ENCODE measurements at regions not wholly inside any gene's neighbourhood (a gene's known extent, or its start where the extent isn't known, plus 50 kb on each side); places are given as distances from the start of the nearest gene placed in this dataset.

GRCh38 chr2:196318517-196319377 is 147.4 kb upstream of the STK17B start:
- Histone ChIP-seq H3K9ac (ENCODE audit: insufficient read depth in 1 of 2, low read depth in 2 of 2, low read length in 2 of 2) (no peak overlapping the region), H3K4me2 (ENCODE audit: insufficient read depth, low read length) (no peak overlapping the region), H3K79me2 (ENCODE audit: control insufficient read depth, insufficient read depth, low read length) (no peaks in the 10 kb centered on the region), H3K9me1 (ENCODE audit: control insufficient read depth, insufficient read depth, low read length) (no peaks in the 10 kb centered on the region), H4K20me1 (replicated peaks; ENCODE audit: control insufficient read depth, insufficient read depth, low read length) (no peaks in the 10 kb centered on the region), H3K36me3 (ENCODE audit: control insufficient read depth, insufficient read depth, low read length) (no peaks in the 10 kb centered on the region), H2AFZ (ENCODE audit: low read depth, low read length) (no peak overlapping the region), H3K27me3 (ENCODE audit: control insufficient read depth in 2 of 2, insufficient read depth in 2 of 2, low read length in 2 of 2) (no peaks in the 10 kb centered on the region), H3K9me3 (replicated peaks; ENCODE audit: control insufficient read depth, insufficient read depth, low read depth, low read length) (no peaks in the 10 kb centered on the region), H3K27ac (ENCODE audit: extremely low read depth, low read depth, low read length) (no peak overlapping the region), H3K4me1 (replicated peaks in 1 of 2; ENCODE audit: control insufficient read depth in 2 of 2, insufficient read depth in 2 of 2, low read length in 2 of 2) (peaks cover 0 to 4% of the 10 kb centered on the region in 2 experiments; a peak in 1 of 5 replicates), H3K4me3 (no peak overlapping the region)
- intact Hi-C loops (cut with micrococcal nuclease) (no loop called here), in situ Hi-C loops (cut with MboI) (no loop called here)
- 68% methylated on average over 15 of the region's 24 CpGs for WGBS (ENCODE audit: insufficient coverage, low coverage, missing lambda C conversion rate)
- BruUV-seq (replicated peaks) = no TSS peak
- FAIRE-seq (no peak), DNase-seq (ENCODE audit: extremely low read depth in 1 of 4, low spot score in 3 of 4) (no peak), ATAC-seq (no peak; the same call in 2 of the 3 replicates)
- POLR2A ChIA-PET = no interaction called here
- CTCF ChIA-PET (ENCODE audit: low intra/inter-chr PET ratio) = no interaction called here
- TF ChIP-seq ZSCAN32 (CRISPR knock-in tag; IDR thresholded peaks at IDR 0.05) (no peak), ZBTB43 (CRISPR knock-in tag; IDR thresholded peaks at IDR 0.05) (no peak), SOX6 (IDR thresholded peaks at IDR 0.05) (no peak), KLF13 (tag; IDR thresholded peaks at IDR 0.05; ENCODE audit: borderline replicate concordance, low read depth) (no peak), ZNF551 (CRISPR knock-in tag; IDR thresholded peaks at IDR 0.05) (no peak), JUND (IDR thresholded peaks at IDR 0.05; ENCODE audit: borderline replicate concordance, low read depth, low read length) (no peak), JUND (tag; IDR thresholded peaks at IDR 0.05; ENCODE audit: borderline replicate concordance, low read depth, low read length) (no peak), KDM1A (IDR thresholded peaks at IDR 0.05) (no peak), ETV5 (CRISPR knock-in tag; IDR thresholded peaks at IDR 0.05; ENCODE audit: low read depth) (no peak), MTF1 (CRISPR knock-in tag; IDR thresholded peaks at IDR 0.05; ENCODE audit: borderline replicate concordance) (no peak)
- TF ChIP-seq, protein P1, sequence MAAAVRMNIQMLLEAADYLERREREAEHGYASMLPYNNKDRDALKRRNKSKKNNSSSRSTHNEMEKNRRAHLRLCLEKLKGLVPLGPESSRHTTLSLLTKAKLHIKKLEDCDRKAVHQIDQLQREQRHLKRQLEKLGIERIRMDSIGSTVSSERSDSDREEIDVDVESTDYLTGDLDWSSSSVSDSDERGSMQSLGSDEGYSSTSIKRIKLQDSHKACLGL (CRISPR knock-in tag; IDR thresholded peaks at IDR 0.05; ENCODE audit: borderline replicate concordance, poor library complexity, severe bottlenecking) = no peak
- TF ChIP-seq, protein P2, sequence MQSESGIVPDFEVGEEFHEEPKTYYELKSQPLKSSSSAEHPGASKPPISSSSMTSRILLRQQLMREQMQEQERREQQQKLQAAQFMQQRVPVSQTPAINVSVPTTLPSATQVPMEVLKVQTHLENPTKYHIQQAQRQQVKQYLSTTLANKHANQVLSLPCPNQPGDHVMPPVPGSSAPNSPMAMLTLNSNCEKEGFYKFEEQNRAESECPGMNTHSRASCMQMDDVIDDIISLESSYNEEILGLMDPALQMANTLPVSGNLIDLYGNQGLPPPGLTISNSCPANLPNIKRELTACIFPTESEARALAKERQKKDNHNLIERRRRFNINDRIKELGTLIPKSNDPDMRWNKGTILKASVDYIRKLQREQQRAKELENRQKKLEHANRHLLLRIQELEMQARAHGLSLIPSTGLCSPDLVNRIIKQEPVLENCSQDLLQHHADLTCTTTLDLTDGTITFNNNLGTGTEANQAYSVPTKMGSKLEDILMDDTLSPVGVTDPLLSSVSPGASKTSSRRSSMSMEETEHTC (IDR thresholded peaks at IDR 0.05) = no peak
- TF ChIP-seq, protein P3, sequence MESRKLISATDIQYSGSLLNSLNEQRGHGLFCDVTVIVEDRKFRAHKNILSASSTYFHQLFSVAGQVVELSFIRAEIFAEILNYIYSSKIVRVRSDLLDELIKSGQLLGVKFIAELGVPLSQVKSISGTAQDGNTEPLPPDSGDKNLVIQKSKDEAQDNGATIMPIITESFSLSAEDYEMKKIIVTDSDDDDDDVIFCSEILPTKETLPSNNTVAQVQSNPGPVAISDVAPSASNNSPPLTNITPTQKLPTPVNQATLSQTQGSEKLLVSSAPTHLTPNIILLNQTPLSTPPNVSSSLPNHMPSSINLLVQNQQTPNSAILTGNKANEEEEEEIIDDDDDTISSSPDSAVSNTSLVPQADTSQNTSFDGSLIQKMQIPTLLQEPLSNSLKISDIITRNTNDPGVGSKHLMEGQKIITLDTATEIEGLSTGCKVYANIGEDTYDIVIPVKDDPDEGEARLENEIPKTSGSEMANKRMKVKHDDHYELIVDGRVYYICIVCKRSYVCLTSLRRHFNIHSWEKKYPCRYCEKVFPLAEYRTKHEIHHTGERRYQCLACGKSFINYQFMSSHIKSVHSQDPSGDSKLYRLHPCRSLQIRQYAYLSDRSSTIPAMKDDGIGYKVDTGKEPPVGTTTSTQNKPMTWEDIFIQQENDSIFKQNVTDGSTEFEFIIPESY (CRISPR knock-in tag; IDR thresholded peaks at IDR 0.05) = no peak
- TF ChIP-seq, protein P4, sequence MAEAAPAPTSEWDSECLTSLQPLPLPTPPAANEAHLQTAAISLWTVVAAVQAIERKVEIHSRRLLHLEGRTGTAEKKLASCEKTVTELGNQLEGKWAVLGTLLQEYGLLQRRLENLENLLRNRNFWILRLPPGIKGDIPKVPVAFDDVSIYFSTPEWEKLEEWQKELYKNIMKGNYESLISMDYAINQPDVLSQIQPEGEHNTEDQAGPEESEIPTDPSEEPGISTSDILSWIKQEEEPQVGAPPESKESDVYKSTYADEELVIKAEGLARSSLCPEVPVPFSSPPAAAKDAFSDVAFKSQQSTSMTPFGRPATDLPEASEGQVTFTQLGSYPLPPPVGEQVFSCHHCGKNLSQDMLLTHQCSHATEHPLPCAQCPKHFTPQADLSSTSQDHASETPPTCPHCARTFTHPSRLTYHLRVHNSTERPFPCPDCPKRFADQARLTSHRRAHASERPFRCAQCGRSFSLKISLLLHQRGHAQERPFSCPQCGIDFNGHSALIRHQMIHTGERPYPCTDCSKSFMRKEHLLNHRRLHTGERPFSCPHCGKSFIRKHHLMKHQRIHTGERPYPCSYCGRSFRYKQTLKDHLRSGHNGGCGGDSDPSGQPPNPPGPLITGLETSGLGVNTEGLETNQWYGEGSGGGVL (CRISPR knock-in tag; IDR thresholded peaks at IDR 0.05) = no peak
